H4 (cell line): ENCODE measurements at regions not wholly inside any gene's neighbourhood (a gene's known extent, or its start where the extent isn't known, plus 50 kb on each side); places are given as distances from the start of the nearest gene placed in this dataset.
"Not testable (repeated sequence)": the region's sequence is repeated elsewhere in the genome, so short reads cannot be mapped to it uniquely, and the experiment has no call there.

Experiments
- DNase-seq: peaks from one replicate; pipeline ENCODE4 v3.0.0-alpha.2; 2015; ENCODE audit warnings: low spot score

DNA sequence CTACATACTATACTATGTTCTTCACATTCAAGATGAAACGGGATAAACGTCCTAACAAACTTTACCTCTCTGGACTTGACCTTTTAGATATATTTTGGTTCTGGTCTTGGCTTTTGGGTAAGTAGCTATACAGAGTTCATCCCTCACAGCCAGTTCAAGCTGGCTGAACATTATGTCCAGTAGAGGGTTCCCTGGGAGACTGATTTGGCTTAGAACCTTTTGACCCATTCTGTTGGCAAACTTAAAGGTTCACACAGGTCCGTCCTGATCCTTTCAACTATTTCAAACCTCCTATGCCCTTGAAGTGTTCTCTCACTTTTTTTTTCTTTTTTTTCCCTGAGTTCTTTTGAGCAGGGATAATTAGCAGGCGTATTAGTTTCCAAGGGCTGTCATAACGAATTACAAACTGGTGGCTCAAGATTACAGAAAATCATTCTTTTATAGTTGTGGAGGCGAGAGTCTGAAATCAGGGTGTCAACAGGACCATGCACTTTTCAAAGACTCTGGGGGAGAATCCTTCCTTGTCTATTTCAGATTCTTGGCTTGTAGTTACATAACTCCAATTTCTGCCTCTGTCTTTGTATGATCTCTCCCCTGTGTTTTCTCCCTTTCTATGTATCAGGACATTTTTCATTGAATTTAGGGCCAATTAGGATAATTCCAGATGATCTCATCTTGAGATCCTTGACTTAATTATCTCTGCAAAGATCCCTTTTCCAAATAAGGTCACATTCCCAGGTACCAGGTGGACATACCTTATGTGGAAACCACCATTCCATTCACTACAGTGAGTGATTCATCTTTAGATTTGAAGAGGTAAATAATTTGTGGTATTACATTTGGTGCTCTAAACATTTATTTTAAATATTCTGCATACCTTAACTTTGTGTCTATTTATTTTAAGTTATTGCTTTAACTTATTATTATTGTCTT is 257.4 kb upstream of the USP25 start:
- DNase-seq, result no peak

DNA sequence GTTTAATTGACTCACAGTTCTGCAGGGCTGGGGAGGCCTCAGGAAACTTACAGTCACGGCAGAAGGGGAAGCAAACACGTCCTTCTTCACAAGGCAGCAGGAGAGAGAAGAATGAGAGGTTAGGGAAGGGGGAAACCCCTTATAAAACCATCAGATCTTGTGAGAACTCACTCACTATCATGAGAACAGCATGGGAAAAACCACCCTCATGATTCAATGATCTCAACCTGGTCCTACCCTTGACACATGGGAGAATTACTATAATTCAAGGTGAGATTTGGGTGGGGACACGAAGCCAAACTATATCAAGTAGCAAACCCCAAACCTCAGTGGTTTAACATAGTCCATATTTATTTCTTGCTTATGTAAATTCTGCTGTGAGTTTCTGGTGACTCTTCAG is 252.0 kb upstream of the USP25 start:
- not testable (repeated sequence) for DNase-seq

DNA sequence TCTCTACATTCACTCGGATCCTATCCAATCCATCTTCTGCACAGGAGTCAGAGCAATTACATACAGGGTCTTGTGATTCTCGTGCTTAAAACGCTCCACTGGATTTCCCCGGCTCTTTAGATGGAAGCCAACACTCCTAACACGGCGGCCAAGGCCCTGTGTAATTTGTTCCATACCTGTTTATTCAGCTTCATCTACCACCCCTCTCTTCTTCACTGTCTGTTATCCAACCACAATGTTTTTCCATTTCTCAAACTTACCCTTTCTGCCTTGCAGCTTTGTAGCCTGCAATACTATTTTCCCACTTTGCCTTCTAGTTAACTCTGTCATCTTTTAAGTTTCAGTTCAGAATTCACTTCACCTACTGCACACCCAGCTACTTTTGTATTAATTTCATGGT is 249.6 kb upstream of the USP25 start:
- DNase-seq, result no peak

DNA sequence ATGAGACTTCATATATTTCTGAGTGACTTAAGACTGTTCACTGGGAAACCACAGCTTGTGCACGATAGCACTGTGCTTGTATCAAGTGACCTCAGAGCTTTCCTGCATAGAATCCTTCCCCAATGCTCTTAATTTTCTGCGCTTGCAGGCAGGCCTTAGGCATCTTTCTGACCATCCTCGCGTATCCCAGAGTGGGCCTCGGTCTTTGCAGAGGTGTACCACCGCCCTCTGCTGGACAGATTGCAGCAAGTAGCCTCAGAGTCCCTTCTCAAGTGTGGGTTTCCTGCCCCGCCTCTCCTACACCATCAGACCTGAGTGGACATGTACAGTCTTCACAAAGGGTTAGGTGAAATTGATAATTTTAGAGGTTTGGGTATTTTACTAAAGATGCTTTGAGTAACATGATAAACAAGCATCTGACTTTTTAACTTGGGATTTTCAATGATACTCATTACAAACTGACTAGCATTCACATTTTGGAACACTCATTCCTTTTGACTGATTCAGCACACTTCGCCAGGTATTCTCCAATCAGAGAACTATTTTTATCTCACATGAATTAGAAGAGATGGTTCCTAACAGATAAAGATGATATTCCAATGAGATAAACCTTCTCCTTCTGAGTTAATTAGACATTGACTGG is 246.5 kb upstream of the USP25 start:
- peak; percentile 89 for DNase-seq

DNA sequence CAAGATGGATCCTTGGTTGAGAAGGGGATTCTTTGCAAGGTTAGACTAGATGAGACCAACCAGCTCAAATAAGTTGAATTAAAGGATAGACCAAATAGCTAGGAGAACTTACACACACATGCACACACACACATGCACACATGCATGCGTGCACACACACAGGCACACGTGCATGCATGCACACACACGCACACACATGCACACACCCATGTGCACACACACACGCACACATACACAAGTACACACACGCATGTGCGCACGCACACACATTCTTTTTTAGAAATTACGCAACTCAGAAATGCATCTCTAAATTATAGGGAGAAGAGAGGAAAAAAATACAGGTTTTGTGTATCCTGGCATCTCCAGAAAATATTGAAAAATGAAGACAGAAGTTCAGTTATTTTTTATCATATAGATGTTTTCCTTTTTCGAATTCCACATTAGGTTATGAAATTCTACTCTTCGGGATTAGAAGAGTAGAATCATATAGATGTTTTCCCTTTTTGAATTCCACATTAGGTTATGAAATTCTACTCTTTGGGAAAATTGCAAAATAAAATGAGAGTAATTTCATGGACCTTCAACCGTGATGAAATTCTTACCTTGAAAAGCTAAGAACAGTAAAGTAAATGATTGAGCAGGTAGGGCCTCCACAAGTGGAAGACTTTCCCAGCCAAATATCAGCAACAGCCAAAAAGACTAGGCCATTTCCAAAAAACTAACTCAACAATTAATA is 243.2 kb upstream of the USP25 start:
- DNase-seq, result no peak

DNA sequence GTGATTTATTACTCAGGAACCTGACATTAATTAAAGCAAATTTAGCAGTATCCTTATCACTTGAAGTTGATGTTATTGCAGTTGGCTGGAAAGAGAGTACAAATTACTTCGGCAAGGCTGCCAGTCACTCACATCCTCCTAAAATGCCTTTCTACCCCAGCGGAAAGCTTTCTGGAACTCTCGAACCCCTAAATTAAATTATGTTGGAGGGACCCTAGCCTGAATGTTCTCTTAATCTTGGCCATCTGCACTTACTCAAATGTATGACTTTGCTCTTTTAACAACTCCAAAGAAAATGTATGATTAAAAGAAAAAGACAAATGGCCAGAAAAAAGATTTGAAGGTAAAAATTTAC is 242.6 kb upstream of the USP25 start:
- DNase-seq, result no peak

DNA sequence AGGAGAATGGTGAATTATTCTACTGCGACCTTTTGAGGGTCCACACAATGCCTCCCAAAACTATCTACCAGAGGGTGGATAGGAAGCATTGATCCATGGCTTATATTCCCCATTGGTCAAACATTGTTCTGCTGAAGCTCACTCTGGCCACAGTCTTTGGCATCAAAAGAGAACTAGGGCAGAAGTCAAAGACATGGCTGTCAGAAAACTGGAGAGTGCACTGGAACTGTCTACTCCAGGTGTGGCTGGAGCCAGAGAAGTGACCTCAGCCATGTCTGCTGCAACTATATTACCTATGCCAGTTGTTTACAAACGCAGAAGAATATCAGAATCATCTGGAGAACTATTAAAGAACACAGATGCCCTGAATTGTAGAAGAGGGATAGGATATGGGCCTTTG is 238.7 kb upstream of the USP25 start:
- DNase-seq, result no peak

DNA sequence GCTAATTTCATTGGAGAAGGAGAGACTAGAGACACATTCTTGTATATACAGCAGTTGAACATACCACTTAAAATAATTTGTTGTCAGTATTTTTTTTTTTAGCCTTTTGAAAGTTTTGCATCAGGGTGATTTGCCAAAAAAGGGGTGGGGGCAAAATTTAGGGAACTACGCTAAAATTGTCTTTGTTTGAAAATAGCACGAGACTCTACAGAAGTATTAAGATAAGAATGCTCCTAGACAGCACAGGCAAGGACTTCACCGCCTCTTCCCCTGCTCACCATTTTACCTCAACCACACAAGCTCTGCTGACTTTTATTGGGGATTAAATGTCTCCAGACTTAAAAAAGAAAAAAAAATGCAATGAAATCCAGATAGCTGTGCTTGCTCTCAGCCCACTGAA is 236.1 kb upstream of the USP25 start:
- no peak for DNase-seq

DNA sequence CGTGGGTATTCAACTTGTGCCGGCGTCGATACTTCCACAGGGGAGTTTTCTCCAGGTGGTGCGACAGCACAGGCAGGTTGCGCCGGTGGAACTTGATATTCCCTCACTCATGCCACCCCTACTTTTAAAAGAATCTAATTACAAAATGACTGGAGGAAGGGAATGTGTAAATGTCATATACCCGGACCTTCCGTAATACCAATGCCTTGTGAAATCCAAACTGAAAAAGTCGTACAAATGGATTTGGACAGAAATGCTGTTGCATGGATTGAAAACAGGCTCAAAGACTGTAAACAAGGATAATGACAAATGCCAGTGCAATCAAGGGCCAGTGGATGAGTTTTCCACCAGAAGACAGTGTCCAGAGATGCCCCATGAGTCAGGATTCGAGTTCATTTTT is 235.3 kb upstream of the USP25 start:
- no peak for DNase-seq

DNA sequence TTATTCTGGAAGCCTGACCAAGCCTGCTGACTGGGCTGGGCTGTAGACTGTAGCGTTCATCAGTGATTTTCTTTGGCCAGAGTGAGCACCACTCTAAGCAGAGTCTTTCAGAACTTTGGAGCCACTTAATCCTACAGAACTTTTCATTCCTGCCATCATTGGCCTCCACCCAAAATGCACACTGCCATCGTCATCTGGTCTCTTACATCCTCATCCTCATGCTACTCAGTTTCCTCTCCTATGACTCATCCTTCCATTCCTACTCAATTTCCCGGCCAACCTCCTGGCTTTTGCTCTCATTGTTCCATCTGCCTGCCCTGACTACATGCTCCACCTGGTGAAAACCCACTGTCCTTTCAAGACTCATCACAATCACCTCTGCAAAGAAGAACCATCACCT is 233.8 kb upstream of the USP25 start:
- no peak for DNase-seq

DNA sequence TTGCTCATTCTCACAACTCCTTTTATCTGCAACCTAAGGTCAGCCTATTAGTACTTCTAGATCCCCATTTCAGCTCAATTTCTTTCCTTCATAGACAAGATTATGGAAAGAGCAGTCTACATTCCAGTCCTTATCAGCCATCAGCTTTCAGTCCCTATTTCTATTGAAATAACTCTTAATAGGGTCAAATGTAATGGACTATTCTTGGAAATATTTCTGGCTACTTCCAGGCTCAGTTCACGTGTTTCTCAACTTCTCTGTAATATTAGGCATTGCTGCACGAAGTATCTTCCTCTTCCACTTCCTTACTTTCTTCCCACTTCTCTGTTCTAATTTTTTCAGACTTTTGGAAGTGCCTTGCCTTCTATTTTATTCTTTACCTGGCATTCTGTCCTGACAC is 232.9 kb upstream of the USP25 start:
- DNase-seq, result no peak

DNA sequence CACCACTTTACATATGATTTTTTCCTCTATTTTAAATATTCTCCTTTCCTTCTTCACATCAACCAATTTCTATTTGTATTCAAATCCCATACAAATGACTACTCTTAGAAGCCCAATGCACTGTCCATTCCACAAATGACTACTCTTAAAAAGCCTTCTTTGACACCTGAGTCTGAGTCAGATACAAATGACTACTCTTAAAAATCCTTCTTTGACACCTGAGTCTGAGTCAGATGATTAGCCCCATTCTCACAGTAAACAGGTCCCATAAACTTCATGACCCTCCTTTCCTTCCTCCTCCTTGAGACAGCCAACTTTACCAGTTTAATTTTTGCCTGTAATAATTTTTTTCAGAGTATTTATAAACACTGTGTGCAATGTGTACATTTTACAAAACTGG is 231.3 kb upstream of the USP25 start:
- DNase-seq, result no peak

DNA sequence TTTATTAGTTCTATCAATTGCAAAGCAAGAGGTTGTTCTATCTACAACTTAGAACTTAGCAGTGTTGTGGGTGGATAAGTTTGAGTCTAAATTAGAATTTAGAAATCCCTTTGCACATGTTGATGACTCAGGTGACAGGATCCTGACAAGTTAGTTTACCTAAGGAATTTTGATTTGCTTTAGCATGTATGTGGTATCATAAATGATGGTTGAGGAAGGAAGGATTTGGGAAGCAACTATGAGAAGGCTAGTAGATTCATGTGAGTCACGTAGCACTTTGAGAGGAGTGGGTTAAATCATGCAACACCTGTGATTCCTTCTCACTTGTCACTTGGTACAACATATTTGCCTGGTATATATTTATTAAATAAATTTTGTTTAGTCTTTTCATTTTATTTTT is 223.7 kb upstream of the USP25 start:
- no peak for DNase-seq

DNA sequence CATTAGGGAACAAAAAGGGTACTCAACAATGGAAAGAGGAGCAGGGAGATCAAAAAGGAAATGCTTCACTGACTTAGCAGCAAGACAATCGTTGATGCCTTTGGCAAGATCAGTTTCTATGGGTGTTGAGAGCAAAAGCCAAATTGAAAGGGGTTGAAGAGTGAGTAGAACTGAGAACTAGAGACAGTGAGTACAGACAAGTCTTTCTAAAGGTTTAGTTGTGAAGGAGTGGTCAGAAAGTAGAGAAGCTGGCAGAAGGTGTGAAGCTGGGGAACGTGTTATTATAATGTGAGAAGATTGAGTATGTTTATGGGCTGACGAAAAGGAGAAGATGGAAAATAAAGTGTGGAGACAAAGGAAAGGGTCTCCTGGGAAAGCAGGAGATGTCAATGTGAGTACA is 221.2 kb upstream of the USP25 start:
- DNase-seq, result no peak

DNA sequence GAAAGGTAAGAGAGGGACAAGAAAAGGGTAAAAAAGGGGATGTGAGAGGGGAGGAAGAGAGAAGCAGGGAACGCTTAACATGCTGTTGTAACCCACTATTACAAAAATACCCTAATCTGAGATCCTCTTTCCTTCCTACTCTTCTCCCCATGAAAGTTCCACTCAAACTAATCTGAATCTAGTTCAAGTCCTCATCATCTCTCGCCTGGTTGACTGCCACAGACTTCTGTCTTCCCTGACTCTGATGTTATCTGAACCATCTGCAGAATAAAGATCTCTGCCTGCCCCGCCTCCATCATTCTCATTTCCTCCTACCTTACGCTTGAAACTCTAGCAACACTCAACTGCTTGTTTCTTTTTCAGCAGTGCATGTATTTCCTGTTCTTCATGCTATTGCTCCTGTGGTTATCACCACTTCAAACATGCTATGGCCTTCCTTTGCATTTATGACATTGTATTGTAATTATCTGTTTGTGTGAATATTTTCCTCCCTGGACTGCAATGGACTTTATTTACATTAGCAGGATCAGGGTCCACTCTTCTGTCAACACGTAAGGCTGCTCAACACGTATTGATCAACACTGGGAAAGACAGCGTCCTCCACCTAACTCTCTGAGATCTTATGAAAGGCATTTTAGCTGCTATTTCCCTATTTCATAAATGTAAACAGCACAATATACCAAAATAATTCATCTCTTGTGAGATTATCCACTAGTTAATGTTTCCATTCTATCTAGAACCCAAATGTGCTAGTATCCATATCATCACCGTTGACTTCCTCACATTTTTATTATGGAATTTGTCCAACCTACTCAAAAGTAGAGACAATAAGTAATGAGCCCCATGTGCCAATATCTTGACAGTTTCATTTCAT is 215.5 kb upstream of the USP25 start:
- no peak for DNase-seq

DNA sequence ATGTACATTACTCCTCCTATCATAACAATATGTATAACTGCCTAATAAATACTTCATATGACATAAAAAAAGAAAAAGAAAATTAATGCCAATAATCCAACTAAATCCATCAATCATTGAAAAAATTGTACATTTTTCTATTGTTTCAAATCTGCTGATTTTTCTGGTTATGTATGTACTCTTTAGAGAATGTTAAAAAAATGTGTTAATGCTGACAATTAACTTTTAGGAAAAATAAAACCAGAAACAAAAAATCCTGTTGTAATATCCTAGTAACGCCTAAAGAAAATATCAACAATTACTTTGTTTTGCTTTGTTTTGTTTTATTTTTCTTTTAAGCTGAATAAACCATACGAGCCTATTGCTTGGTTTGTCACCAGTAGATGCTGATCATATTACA is 213.9 kb upstream of the USP25 start:
- no peak for DNase-seq

DNA sequence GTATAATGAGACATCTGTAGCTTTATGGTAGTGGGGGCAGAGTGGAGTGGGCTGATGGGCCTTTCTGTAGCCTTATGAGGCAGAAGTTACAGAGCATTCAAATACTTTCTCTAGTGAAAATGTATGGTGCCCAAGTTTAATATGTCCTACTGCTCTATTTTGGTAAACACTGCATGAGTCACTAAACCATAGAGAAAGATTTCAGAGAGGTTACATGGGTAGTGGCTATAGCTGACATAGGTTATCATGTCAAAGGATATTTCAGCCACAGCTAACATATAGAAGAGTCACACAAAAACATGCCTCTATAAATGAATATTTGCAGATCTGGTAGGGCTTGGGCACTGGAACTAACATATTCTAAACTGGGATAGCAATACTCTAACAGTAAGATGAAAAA is 212.4 kb upstream of the USP25 start:
- DNase-seq, result no peak

DNA sequence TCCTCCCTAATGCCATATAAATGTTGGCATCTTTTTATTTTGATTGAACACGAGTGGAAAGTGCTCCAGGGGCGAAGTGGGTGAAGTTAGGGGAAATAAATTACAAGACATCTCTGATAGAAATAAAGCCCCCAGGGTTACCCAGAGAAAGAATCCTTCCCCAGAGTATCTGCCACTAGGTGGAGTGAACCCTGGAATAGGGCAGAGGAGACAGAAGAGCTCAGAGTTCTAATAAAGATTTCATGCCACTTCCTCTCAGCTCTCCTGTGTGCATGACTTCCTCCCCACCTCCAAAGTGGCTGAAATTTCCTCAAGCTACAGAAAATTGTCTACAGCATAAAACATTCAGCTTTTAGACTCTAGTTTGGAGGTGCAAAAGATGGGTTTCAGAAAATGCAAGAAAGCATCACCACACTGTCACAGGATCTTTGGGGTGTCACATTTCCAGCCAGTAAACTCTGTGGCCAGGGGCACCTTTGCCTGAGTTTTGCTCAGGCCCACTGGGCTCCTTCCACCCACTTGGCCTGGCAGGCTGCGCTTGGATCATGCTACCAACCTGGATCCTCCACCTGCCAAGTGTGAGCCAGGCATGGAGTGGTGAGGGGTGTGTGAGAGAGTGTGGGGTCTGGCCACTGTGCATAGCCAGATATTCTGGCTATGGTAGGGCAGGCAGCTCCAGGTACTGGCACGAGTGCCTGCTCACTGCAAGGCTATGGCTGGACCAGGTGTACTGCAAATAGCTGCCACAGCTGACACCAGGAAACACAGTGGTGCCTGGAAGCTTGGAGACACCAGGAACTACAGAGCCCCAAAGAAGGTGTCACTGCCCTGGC is 208.8 kb upstream of the USP25 start:
- DNase-seq, result no peak

DNA sequence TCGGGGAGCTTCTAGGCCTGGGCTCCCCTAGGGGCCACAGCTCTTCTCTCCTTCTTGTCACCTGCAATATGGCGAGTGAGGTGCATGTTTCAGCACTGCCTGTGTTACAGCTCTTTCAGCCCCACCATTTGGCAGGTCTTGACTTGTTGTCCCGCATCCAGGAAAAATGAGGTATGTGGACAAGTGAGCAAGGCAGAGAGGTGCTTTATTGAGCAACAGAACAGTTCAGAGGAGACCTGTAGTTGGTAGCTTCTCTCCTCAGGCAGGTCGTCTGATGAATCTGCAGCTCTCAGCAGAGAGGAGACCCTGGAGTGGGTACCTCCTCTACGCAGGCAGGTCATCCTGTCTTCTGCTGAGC is 208.2 kb upstream of the USP25 start:
- no peak for DNase-seq

DNA sequence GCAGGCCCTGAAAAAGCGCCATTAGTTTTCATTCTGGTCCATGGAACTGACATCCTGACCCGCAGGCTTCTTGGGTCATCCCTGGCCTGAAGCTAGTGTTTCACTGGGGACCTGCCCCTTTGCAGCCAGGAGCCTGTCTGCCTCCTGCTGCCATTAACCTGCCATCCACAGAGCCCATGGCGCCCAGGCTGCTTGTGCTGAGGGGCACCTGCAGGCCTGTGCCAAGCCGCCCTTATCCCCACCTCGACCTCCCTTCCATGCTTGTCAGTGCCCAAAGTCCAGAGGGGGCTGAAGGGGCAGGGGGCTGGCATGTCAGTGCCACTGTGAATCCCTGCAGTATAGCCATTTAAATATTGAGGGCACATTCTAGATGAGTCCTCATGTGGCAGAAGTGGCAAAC is 207.6 kb upstream of the USP25 start:
- DNase-seq, result no peak

DNA sequence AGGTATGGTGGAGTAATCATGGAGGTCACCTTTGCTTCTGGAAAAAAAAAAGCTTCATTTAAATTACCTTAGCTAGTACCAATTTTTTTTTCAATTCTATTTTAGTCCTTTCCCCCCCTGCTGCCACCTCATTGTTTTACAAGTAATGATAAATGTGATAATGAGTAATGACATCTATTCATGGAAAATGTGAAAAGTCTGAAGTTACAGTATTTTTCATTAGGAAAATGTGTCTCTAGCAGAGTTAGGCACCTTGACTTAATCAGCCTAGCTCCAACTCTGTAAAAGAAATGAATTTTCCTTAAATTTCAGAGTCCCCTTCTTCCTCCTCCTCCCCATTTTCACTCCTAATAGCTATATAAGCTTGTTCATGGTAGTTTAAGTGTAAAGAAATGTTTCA is 204.9 kb upstream of the USP25 start:
- no peak for DNase-seq
